ENCODE measurements at regions not wholly inside any gene's neighbourhood (a gene's known extent, or its start where the extent isn't known, plus 50 kb on each side); places are given as distances from the start of the nearest gene placed in this dataset.
"Not testable (repeated sequence)": the region's sequence is repeated elsewhere in the genome, so short reads cannot be mapped to it uniquely, and the experiment has no call there.

DNA sequence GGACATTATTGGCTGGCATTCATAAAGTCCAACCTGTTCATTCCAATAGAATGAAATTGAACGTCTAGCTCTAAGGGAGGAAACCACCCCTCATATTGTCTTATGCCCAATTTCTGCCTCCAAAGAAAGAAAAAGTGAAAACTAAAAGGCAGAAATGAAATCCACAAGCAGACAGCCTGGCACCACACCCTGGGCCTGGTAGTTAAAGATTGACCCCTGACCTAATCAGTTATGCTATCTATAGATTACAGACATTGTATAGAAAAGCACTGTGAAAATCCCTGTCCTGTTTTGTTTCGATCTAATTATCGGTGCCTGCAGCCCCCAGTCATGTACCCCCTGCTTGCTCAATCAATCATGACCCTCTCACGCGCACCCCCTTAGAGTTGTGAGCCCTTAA is 54.3 kb upstream of the ATP1B1 start:
- TF ChIP-seq EZH2 (conservative IDR thresholded peaks at IDR 0.05; ENCODE audit: low read depth, low read length); KLF11 (CRISPR knock-in tag; IDR thresholded peaks at IDR 0.05); POLR2A (IDR thresholded peaks at IDR 0.05; ENCODE audit: insufficient read depth in 1 of 2, low read depth in 2 of 2, low read length in 2 of 2); RFX3 (CRISPR knock-in tag; IDR thresholded peaks at IDR 0.05); HNRNPH1 (optimal IDR thresholded peaks at IDR 0.05; ENCODE audit: low read depth, low read length); PCBP2 (optimal IDR thresholded peaks at IDR 0.05; ENCODE audit: low read depth, low read length, poor library complexity, severe bottlenecking): not testable (repeated sequence)
- TF ChIP-seq, protein P1, sequence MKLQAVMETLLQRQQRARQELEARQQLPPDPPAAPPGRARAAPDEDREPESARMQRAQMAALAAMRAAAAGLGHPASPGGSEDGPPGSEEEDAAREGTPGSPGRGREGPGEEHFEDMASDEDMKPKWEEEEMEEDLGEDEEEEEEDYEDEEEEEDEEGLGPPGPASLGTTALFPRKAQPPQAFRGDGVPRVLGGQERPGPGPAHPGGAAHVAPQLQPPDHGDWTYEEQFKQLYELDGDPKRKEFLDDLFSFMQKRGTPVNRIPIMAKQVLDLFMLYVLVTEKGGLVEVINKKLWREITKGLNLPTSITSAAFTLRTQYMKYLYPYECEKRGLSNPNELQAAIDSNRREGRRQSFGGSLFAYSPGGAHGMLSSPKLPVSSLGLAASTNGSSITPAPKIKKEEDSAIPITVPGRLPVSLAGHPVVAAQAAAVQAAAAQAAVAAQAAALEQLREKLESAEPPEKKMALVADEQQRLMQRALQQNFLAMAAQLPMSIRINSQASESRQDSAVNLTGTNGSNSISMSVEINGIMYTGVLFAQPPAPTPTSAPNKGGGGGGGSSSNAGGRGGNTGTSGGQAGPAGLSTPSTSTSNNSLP (IDR thresholded peaks at IDR 0.05; ENCODE audit: low read depth, low read length) = not testable (repeated sequence)
- TF ChIP-seq, protein P2, sequence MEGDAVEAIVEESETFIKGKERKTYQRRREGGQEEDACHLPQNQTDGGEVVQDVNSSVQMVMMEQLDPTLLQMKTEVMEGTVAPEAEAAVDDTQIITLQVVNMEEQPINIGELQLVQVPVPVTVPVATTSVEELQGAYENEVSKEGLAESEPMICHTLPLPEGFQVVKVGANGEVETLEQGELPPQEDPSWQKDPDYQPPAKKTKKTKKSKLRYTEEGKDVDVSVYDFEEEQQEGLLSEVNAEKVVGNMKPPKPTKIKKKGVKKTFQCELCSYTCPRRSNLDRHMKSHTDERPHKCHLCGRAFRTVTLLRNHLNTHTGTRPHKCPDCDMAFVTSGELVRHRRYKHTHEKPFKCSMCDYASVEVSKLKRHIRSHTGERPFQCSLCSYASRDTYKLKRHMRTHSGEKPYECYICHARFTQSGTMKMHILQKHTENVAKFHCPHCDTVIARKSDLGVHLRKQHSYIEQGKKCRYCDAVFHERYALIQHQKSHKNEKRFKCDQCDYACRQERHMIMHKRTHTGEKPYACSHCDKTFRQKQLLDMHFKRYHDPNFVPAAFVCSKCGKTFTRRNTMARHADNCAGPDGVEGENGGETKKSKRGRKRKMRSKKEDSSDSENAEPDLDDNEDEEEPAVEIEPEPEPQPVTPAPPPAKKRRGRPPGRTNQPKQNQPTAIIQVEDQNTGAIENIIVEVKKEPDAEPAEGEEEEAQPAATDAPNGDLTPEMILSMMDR (CRISPR knock-in tag; IDR thresholded peaks at IDR 0.05) = not testable (repeated sequence)
